ENCODE measurements at regions not wholly inside any gene's neighbourhood (a gene's known extent, or its start where the extent isn't known, plus 50 kb on each side); places are given as distances from the start of the nearest gene placed in this dataset.

DNA sequence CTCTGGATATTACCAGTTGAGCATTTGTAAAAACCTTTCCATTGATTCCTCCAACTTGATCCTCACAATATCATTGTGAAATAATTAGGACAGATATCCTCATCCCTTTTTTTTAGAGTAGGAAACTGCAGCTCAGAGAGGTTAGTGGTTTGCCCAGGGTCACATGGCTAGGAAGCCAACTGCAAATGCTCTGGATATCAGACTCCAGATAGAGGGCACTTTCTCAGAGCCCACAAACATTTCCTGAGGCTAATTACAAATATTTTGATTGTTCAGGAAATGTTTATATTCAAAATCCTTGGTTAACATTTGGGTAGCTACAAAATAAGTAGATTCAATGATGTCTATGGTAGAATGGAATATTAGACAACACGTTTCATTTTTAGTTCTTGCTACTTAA, 154.8 kb upstream of the DPYD start:
- FAIRE-seq = no peak

DNA sequence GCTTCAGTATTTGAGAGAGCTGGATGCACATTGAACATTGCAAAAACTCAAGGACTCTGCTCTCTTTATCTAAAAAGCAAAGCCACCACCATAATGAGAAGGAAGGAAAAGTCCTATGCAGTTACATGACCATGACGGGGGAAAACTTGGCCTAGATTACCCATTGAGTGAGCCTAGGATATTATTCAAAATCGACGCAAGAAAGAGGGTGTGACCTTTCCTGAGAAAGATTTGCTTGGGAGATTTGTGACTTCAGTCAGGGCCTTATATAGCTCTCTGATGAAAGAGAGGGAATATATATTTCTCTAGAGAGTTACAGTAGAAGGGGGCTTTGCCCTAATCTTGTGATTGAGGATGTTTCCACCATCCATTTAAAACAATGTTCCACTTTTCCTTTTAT, 153.0 kb upstream of the DPYD start:
- H3K9me3 ChIP-seq (ENCODE audit: control insufficient read depth in 2 of 3, insufficient read depth in 1 of 3, low read length in 3 of 3) = no peaks in the 10 kb centered on the region
- H3K36me3 ChIP-seq (ENCODE audit: control insufficient read depth in 2 of 3, insufficient read depth in 3 of 3, low read length in 3 of 3) = no peaks in the 10 kb centered on the region
- no peak for FAIRE-seq
- H3K4me1 ChIP-seq (ENCODE audit: control insufficient read depth in 2 of 3, insufficient read depth in 2 of 3, low read depth in 1 of 3, low read length in 3 of 3) = no peaks in the 10 kb centered on the region
- no peak overlapping the region for H3K27ac ChIP-seq (ENCODE audit: low read depth in 2 of 2, low read length in 2 of 2)
- no peaks in the 10 kb centered on the region for H3K27me3 ChIP-seq (ENCODE audit: control insufficient read depth, insufficient read depth, low read length)
- no peak overlapping the region for H3K4me3 ChIP-seq (ENCODE audit: low read length in 3 of 3)
- intact Hi-C loops (cut with DNase I) = no loop called here
- TF ChIP-seq, protein P1, sequence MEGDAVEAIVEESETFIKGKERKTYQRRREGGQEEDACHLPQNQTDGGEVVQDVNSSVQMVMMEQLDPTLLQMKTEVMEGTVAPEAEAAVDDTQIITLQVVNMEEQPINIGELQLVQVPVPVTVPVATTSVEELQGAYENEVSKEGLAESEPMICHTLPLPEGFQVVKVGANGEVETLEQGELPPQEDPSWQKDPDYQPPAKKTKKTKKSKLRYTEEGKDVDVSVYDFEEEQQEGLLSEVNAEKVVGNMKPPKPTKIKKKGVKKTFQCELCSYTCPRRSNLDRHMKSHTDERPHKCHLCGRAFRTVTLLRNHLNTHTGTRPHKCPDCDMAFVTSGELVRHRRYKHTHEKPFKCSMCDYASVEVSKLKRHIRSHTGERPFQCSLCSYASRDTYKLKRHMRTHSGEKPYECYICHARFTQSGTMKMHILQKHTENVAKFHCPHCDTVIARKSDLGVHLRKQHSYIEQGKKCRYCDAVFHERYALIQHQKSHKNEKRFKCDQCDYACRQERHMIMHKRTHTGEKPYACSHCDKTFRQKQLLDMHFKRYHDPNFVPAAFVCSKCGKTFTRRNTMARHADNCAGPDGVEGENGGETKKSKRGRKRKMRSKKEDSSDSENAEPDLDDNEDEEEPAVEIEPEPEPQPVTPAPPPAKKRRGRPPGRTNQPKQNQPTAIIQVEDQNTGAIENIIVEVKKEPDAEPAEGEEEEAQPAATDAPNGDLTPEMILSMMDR (IDR thresholded peaks at IDR 0.05; ENCODE audit: borderline replicate concordance, extremely low read depth, insufficient read depth) = no peak
- no peak for DNase-seq
- no peak overlapping the region for H3K9ac ChIP-seq (ENCODE audit: low read length in 3 of 3)

More for the DNA sequence above, 154.8 kb upstream of the DPYD start:
- TF ChIP-seq, protein P1 (IDR thresholded peaks at IDR 0.05; ENCODE audit: borderline replicate concordance, extremely low read depth, insufficient read depth) = no peak
- H3K27ac ChIP-seq (ENCODE audit: low read depth in 2 of 2, low read length in 2 of 2) = no peak overlapping the region
- intact Hi-C loops (cut with DNase I) = no loop called here
- no peaks in the 10 kb centered on the region for H3K4me1 ChIP-seq (ENCODE audit: control insufficient read depth in 2 of 3, insufficient read depth in 2 of 3, low read depth in 1 of 3, low read length in 3 of 3)
- no peaks in the 10 kb centered on the region for H3K36me3 ChIP-seq (ENCODE audit: control insufficient read depth in 2 of 3, insufficient read depth in 3 of 3, low read length in 3 of 3)
- H3K9ac ChIP-seq (ENCODE audit: low read length in 3 of 3) = no peak overlapping the region
- no peak for DNase-seq
- H3K4me3 ChIP-seq (ENCODE audit: low read length in 3 of 3) = no peak overlapping the region
- no peaks in the 10 kb centered on the region for H3K9me3 ChIP-seq (ENCODE audit: control insufficient read depth in 2 of 3, insufficient read depth in 1 of 3, low read length in 3 of 3)
- no peaks in the 10 kb centered on the region for H3K27me3 ChIP-seq (ENCODE audit: control insufficient read depth, insufficient read depth, low read length)

DNA sequence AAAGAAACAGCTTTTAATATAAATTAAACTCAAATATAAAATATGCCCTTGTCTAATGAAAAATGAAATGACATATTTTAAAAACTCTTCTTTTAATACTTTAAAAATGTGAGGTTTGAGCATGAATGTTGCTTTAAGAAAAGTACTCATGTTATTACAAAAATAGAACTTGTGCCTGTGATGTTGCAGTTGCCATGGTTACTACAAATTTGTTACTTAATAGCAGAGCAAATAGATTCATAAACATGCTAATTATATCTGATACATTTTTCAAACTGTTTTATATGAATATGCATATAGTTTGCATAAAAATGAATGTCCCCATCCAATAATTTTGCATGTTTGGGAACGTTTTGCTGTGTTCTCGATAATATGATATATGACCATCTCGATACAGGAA, 152.3 kb upstream of the DPYD start:
- no peak for DNase-seq
- TF ChIP-seq, protein P1 (IDR thresholded peaks at IDR 0.05; ENCODE audit: borderline replicate concordance, extremely low read depth, insufficient read depth) = no peak
- no peak for FAIRE-seq

DNA sequence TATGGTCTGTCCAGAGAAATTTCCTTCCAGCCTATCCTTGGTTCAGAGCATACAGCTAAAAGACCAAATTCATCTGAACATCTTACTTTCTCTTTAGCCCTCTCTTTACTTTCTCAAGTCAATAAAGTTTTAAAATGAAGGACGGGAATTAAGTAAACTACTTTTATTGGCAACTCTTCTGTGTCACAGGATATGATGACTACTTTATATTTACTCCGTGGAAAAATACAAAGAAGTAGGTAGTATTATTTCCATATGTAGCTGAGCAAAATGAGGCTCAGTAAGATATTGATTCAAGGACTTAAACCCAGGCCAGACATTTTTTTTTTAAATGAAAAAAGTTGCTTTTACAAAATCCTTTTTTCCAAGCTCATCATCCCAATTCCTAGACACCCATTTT, 151.2 kb upstream of the DPYD start:
- Histone ChIP-seq H3K27ac (ENCODE audit: low read depth in 2 of 2, low read length in 2 of 2) (no peak overlapping the region), H3K36me3 (ENCODE audit: control insufficient read depth in 2 of 3, insufficient read depth in 3 of 3, low read length in 3 of 3) (no peaks in the 10 kb centered on the region), H3K9me3 (ENCODE audit: control insufficient read depth in 2 of 3, insufficient read depth in 1 of 3, low read length in 3 of 3) (no peaks in the 10 kb centered on the region), H3K27me3 (ENCODE audit: control insufficient read depth, insufficient read depth, low read length) (no peaks in the 10 kb centered on the region), H3K9ac (ENCODE audit: low read length in 3 of 3) (no peak overlapping the region), H3K4me3 (ENCODE audit: low read length in 3 of 3) (no peak overlapping the region), H3K4me1 (ENCODE audit: control insufficient read depth in 2 of 3, insufficient read depth in 2 of 3, low read depth in 1 of 3, low read length in 3 of 3) (no peaks in the 10 kb centered on the region)
- FAIRE-seq = no peak
- intact Hi-C loops (cut with DNase I) = no loop called here
- TF ChIP-seq, protein P1 (IDR thresholded peaks at IDR 0.05; ENCODE audit: borderline replicate concordance, extremely low read depth, insufficient read depth) = no peak
- DNase-seq = no peak

More for the DNA sequence above, 152.3 kb upstream of the DPYD start:
- Histone ChIP-seq H3K4me1 (ENCODE audit: control insufficient read depth in 2 of 3, insufficient read depth in 2 of 3, low read depth in 1 of 3, low read length in 3 of 3) (no peaks in the 10 kb centered on the region), H3K27ac (ENCODE audit: low read depth in 2 of 2, low read length in 2 of 2) (no peak overlapping the region), H3K27me3 (ENCODE audit: control insufficient read depth, insufficient read depth, low read length) (no peaks in the 10 kb centered on the region), H3K36me3 (ENCODE audit: control insufficient read depth in 2 of 3, insufficient read depth in 3 of 3, low read length in 3 of 3) (no peaks in the 10 kb centered on the region), H3K9me3 (ENCODE audit: control insufficient read depth in 2 of 3, insufficient read depth in 1 of 3, low read length in 3 of 3) (no peaks in the 10 kb centered on the region), H3K4me3 (ENCODE audit: low read length in 3 of 3) (no peak overlapping the region), H3K9ac (ENCODE audit: low read length in 3 of 3) (no peak overlapping the region)
- intact Hi-C loops (cut with DNase I) = no loop called here

Data from kidney (tissue), 13 donors.